PC-3 (cell line): ENCODE measurements at regions not wholly inside any gene's neighbourhood (a gene's known extent, or its start where the extent isn't known, plus 50 kb on each side); places are given as distances from the start of the nearest gene placed in this dataset.
"Not testable (repeated sequence)": the region's sequence is repeated elsewhere in the genome, so short reads cannot be mapped to it uniquely, and the experiment has no call there.

Source experiments
- ATAC-seq: fragments of 200-7000 bp; cut with Tn5 transposase; 2 replicates; pipeline ENCODE4 v1.9.1; 2020; ENCODE audit warnings: mild to moderate bottlenecking, moderate library complexity
- BruUV-seq: library from RNA; stranded (reverse); fragments of 400-500 nt; replicated peaks from 2 replicates; lab custom pipeline; 2021; lab: Mats Ljungman, UMichigan
- CTCF ChIA-PET: fragments of 300-600 bp; sonication (Branson Sonifier 250); formaldehyde crosslinking; loops from one replicate; lab custom pipeline; 2022; ENCODE audit warnings: antibody characterized with exemption; lab: Charles Lee
- POLR2A ChIA-PET: fragments of 300-600 bp; sonication (Branson Sonifier 250); formaldehyde crosslinking; loops from one replicate; lab custom pipeline; 2022; ENCODE audit warnings: antibody characterized with exemption; ENCODE audit not compliant: unreplicated experiment; lab: Charles Lee
- DNase-seq: peaks from one replicate; pipeline ENCODE4 v3.0.0-alpha.2; 2015
- H2AFZ ChIP-seq: fragments of 300-600 bp; sonication (generic); 2 replicates; pipeline ENCODE4 v1.6.0; 2016; ENCODE audit warnings: antibody characterized with exemption, low read length
- H3F3A ChIP-seq: fragments of 300-600 bp; sonication (generic); one replicate; pipeline ENCODE4 v1.6.0; 2017; ENCODE audit warnings: antibody characterized with exemption, low read length, control low read depth, mild to moderate bottlenecking; ENCODE audit not compliant: unreplicated experiment
- H3K27ac ChIP-seq: fragments of 300-600 bp; sonication (generic); 2 replicates; pipeline ENCODE4 v1.5.1; 2016; ENCODE audit warnings: mild to moderate bottlenecking, low read length
- H3K27me3 ChIP-seq: fragments of 300-600 bp; sonication (generic); 2 replicates; pipeline ENCODE4 v1.6.1; 2016; ENCODE audit warnings: low read length, mixed read lengths
- H3K36me3 ChIP-seq: fragments of 300-600 bp; sonication (generic); 2 replicates; pipeline ENCODE4 v1.6.1; 2016; ENCODE audit warnings: low read depth, mixed run types, low read length, mixed read lengths
- H3K4me1 ChIP-seq: fragments of 300-600 bp; sonication (generic); 2 replicates; pipeline ENCODE4 v1.5.1; 2016; ENCODE audit warnings: low read length; ENCODE audit not compliant: insufficient read depth
- H3K4me2 ChIP-seq: fragments of 300-600 bp; sonication (generic); 2 replicates; pipeline ENCODE4 v1.6.0; 2016; ENCODE audit warnings: low read length
- H3K4me3 ChIP-seq: fragments of 300-600 bp; sonication (generic); 2 replicates; pipeline ENCODE4 v1.5.1; 2016; ENCODE audit warnings: mild to moderate bottlenecking, low read length, mixed read lengths
- H3K79me2 ChIP-seq: fragments of 300-600 bp; sonication (generic); 2 replicates; pipeline ENCODE4 v1.6.1; 2017; ENCODE audit warnings: low read length, mixed read lengths
- H3K9ac ChIP-seq: fragments of 300-600 bp; sonication (generic); 2 replicates; pipeline ENCODE4 v1.6.0; 2016; ENCODE audit warnings: mild to moderate bottlenecking, low read length
- H3K9me2 ChIP-seq: fragments of 300-600 bp; sonication (generic); replicated peaks from 2 replicates; pipeline ENCODE4 v1.6.1; 2016; ENCODE audit warnings: mixed run types, low read length, mixed read lengths
- H3K9me3 ChIP-seq: fragments of 300-600 bp; sonication (generic); 2 replicates; pipeline ENCODE4 v1.6.1; 2016; ENCODE audit warnings: low read length, mixed read lengths
- H4K20me1 ChIP-seq: fragments of 300-600 bp; sonication (generic); 2 replicates; pipeline ENCODE4 v1.6.1; 2016; ENCODE audit warnings: low read length, mixed read lengths
- EZH2 ChIP-seq: fragments of 300-600 bp; sonication (generic); IDR thresholded peaks from one replicate; pipeline ENCODE4 v1.6.1; 2017; ENCODE audit warnings: antibody characterized with exemption, mild to moderate bottlenecking, low read length; ENCODE audit not compliant: unreplicated experiment
- EZH2phosphoT487 ChIP-seq: fragments of 300-600 bp; sonication (generic); IDR thresholded peaks from 2 replicates; pipeline ENCODE4 v1.6.1; 2018; ENCODE audit warnings: mild to moderate bottlenecking, antibody characterized with exemption, low read length, borderline replicate concordance
- intact Hi-C: fragments of 100-400 bp; cut with micrococcal nuclease; formaldehyde crosslinking; loops from 2 replicates; pipeline ENCODE4 v1.9.0; 2023
- TF ChIP-seq, protein P1 (sequence below): fragments of 300-600 bp; sonication (generic); conservative IDR thresholded peaks from 2 replicates; pipeline ENCODE4 v1.5.1; 2017; ENCODE audit warnings: antibody characterized with exemption, low read depth, mild to moderate bottlenecking, low read length

DNA sequence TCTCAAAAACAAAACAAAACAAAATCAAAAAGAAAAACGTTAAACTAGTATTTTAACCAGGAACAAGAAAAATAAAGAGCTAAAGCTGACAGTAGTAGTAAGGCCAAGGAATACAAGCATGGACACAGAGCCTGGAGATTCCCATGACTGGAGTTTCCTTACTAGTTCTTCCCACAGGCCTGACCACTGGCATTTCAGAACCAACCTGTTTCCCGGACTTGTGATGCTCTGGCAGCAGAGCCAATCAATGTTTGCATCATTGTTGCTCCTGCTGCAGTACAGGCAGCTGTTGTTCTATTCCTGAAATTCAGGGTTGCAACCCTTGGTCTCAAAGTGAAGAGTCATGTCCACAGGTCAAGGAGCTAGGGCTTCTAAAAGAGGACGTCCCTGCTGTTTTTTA is 111.3 kb upstream of the WARS2 start:
- no TSS peak for BruUV-seq

DNA sequence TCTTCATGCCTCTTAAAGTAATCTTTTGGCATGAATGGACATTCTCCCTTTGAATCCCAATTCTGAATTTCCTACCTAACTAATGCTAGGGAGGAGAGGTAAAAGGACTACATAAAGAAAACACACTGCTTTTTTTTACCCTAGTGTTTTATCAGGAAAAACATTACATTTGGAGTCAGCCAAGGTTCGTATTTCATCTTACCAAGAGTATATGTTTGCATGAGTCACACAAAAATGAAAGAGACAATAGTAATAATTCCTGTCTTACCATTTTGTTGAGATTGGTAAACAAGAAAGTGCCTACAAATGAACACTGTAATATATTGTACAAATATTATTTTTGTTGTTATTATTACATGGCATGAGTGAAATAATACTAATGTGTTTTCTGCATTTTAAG is 112.9 kb upstream of the WARS2 start:
- Histone ChIP-seq H3K9me2 (no peaks in the 10 kb centered on the region), H3K36me3 (no peaks in the 10 kb centered on the region), H3K9ac (no peak overlapping the region), H3K4me2 (peak overlapping the region; percentile 70), H3K27me3 (no peaks in the 10 kb centered on the region), H3K4me3 (no peak overlapping the region), H3K4me1 (peaks cover 38% of the 10 kb centered on the region), H2AFZ (no peak overlapping the region), H3K79me2 (no peaks in the 10 kb centered on the region), H3K27ac (peak overlapping the region; percentile 78), H3K9me3 (no peaks in the 10 kb centered on the region), H3F3A (peaks cover 8% of the 10 kb centered on the region), H4K20me1 (no peaks in the 10 kb centered on the region)
- DNase-seq (peak; percentile 78), ATAC-seq (peak; percentile 47)
- CTCF ChIA-PET = no interaction called here
- POLR2A ChIA-PET = no interaction called here
- TF ChIP-seq, protein P1, sequence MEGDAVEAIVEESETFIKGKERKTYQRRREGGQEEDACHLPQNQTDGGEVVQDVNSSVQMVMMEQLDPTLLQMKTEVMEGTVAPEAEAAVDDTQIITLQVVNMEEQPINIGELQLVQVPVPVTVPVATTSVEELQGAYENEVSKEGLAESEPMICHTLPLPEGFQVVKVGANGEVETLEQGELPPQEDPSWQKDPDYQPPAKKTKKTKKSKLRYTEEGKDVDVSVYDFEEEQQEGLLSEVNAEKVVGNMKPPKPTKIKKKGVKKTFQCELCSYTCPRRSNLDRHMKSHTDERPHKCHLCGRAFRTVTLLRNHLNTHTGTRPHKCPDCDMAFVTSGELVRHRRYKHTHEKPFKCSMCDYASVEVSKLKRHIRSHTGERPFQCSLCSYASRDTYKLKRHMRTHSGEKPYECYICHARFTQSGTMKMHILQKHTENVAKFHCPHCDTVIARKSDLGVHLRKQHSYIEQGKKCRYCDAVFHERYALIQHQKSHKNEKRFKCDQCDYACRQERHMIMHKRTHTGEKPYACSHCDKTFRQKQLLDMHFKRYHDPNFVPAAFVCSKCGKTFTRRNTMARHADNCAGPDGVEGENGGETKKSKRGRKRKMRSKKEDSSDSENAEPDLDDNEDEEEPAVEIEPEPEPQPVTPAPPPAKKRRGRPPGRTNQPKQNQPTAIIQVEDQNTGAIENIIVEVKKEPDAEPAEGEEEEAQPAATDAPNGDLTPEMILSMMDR = no peak
- TF ChIP-seq EZH2phosphoT487 = no peak
- no TSS peak for BruUV-seq
- intact Hi-C loops = loop anchor here (2.0 kb wide), 1 partner anchor 15 kb away; no protein-coding TSS in a partner anchor

More for the DNA sequence above, 111.3 kb upstream of the WARS2 start:
- no peaks in the 10 kb centered on the region for H3K36me3 ChIP-seq
- CTCF ChIA-PET = no interaction called here
- no peaks in the 10 kb centered on the region for H3K9me3 ChIP-seq
- intact Hi-C loops = loop anchor here (2.0 kb wide), 1 partner anchor 13 kb away; no protein-coding TSS in a partner anchor
- H3K27me3 ChIP-seq = no peaks in the 10 kb centered on the region
- peaks cover 38% of the 10 kb centered on the region for H3K4me1 ChIP-seq
- H3K9me2 ChIP-seq = no peaks in the 10 kb centered on the region
- no peak for ATAC-seq
- H3K4me3 ChIP-seq = no peak overlapping the region
- POLR2A ChIA-PET = no interaction called here
- no peaks in the 10 kb centered on the region for H4K20me1 ChIP-seq
- peaks cover 8% of the 10 kb centered on the region for H3F3A ChIP-seq
- no peaks in the 10 kb centered on the region for H3K79me2 ChIP-seq
- no peak overlapping the region for H3K27ac ChIP-seq
- H2AFZ ChIP-seq = no peak overlapping the region
- DNase-seq = no peak
- no peak overlapping the region for H3K4me2 ChIP-seq
- no peak overlapping the region for H3K9ac ChIP-seq
- TF ChIP-seq EZH2phosphoT487 = no peak
- no peak for TF ChIP-seq EZH2
- TF ChIP-seq, protein P1 = no peak

DNA sequence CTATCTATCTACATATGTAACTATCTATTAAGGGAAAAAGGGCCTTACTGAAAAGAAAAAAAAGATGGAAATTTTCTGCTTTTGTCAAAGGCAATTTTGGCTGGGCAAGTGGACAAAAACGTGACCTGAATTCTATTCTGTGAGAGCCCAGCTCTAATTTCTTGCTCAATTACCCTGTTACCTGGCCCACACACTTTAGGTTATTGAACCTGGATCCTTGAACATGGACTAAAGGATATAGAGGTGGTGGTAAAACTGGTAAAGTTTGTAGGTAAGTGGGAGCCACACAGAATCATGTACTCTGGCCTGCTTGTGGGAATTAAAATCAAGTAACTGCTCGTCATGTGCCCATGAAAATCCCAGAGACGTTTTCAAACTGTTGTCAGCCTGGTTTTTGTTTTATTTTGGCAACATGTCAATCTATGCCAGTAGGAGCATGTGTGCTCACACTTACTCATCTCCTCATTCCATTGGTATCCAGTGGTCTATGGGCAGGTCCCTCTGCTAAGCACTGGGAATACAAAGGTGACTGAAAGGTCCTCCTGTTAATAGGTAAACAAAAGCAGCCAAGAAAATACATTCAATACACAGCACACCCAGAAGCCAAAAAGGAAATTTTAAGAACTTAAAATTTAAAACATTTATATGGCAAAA is 113.7 kb upstream of the WARS2 start:
- no TSS peak for BruUV-seq
- ChIA-PET CTCF (no interaction called here), POLR2A (no interaction called here)
- H3K4me3 ChIP-seq = peak overlapping the region; percentile 8; the same call in 1 of the 2 replicates
- H3K9me2 ChIP-seq = no peaks in the 10 kb centered on the region
- no peaks in the 10 kb centered on the region for H3K79me2 ChIP-seq
- peaks cover 38% of the 10 kb centered on the region for H3K4me1 ChIP-seq
- peak; percentile 81 for ATAC-seq
- peak overlapping the region; percentile 13; the same call in 1 of the 2 replicates for H3K9ac ChIP-seq
- peak; percentile 90 for DNase-seq
- H3K9me3 ChIP-seq = no peaks in the 10 kb centered on the region
- H3F3A ChIP-seq = peaks cover 8% of the 10 kb centered on the region
- H4K20me1 ChIP-seq = no peaks in the 10 kb centered on the region
- H3K27ac ChIP-seq = peak overlapping the region; percentile 78
- intact Hi-C loops = no loop called here
- TF ChIP-seq EZH2 = no peak
- TF ChIP-seq EZH2phosphoT487 = no peak
- TF ChIP-seq, protein P1 = no peak
- H3K27me3 ChIP-seq = no peaks in the 10 kb centered on the region
- no peaks in the 10 kb centered on the region for H3K36me3 ChIP-seq
- no peak overlapping the region for H2AFZ ChIP-seq
- H3K4me2 ChIP-seq = peak overlapping the region; percentile 70

DNA sequence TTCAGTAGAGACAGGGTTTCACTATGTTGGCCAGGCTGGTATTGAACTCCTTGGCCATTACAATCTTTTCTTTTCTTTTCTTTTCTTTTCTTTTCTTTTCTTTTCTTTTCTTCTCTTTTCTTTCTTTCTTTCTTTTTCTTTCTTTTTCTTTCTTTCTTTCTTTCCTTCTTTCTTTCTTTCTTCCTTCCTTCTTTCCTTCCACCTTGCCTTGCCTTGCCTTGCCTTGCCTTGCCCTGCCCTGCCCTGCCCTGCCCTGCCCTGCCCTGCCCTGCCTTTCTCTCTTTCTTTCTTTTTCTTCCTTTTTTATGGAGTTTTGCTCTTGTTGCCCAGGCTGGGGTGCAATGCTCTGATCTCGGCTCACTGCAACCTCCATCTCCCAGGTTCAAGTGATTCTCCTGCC is 112.5 kb upstream of the HAO2 start:
- ATAC-seq, H2AFZ ChIP-seq, H3K9me3 ChIP-seq, H3K4me2 ChIP-seq, BruUV-seq, H3K79me2 ChIP-seq, H4K20me1 ChIP-seq, H3K9ac ChIP-seq, H3K27me3 ChIP-seq, H3F3A ChIP-seq, intact Hi-C loops, DNase-seq, POLR2A ChIA-PET, H3K4me3 ChIP-seq, H3K9me2 ChIP-seq, H3K36me3 ChIP-seq, H3K27ac ChIP-seq, CTCF ChIA-PET: not testable (repeated sequence)
- peaks cover 30% of the 10 kb centered on the region for H3K4me1 ChIP-seq
